ENCODE measurements at regions not wholly inside any gene's neighbourhood (a gene's known extent, or its start where the extent isn't known, plus 50 kb on each side); places are given as distances from the start of the nearest gene placed in this dataset.
A peak's percentile ranks its signal among the peaks of the same experiment; 100 is the strongest.

- TF ChIP-seq CTCF (IDR thresholded peaks at IDR 0.05; ENCODE audit: low read depth, low read length, missing control alignments), result no peak
- no peak overlapping the region for H3K27ac ChIP-seq
- H3K4me3 ChIP-seq (ENCODE audit: low read depth, low read length), result no peak overlapping the region
- no peak for DNase-seq
- H3K36me3 ChIP-seq (replicated peaks), result no peaks in the 10 kb centered on the region
- no peaks in the 10 kb centered on the region for H3K27me3 ChIP-seq (replicated peaks)
- in situ Hi-C loops (cut with HindIII; ENCODE audit: low pct_ligation_motif_present, low sequenced_read_pairs), result no loop called here
Observed at GRCh38 chr9:75599126-75599525, 291.3 kb upstream of the PCSK5 start.

- TF ChIP-seq CTCF (IDR thresholded peaks at IDR 0.05; ENCODE audit: low read depth, low read length, missing control alignments), result no peak
- DNase-seq, result peak; percentile 2
- Histone ChIP-seq H3K27ac (no peak overlapping the region), H3K4me3 (ENCODE audit: low read depth, low read length) (no peak overlapping the region), H3K27me3 (replicated peaks) (no peaks in the 10 kb centered on the region), H3K36me3 (replicated peaks) (no peaks in the 10 kb centered on the region)
- in situ Hi-C loops (cut with HindIII; ENCODE audit: low pct_ligation_motif_present, low sequenced_read_pairs), result no loop called here
Observed at GRCh38 chr9:75601280-75601679, 289.2 kb upstream of the PCSK5 start.

GRCh38 chr9:75602060-75602459 lies 288.4 kb upstream of the PCSK5 start:
- no peaks in the 10 kb centered on the region for H3K27me3 ChIP-seq (replicated peaks)
- H3K4me3 ChIP-seq (ENCODE audit: low read depth, low read length), result no peak overlapping the region
- no peaks in the 10 kb centered on the region for H3K36me3 ChIP-seq (replicated peaks)
- no peak for DNase-seq
- in situ Hi-C loops (cut with HindIII; ENCODE audit: low pct_ligation_motif_present, low sequenced_read_pairs), result no loop called here
- H3K27ac ChIP-seq, result no peak overlapping the region
- no peak for TF ChIP-seq CTCF (IDR thresholded peaks at IDR 0.05; ENCODE audit: low read depth, low read length, missing control alignments)

- in situ Hi-C loops (cut with HindIII; ENCODE audit: low pct_ligation_motif_present, low sequenced_read_pairs), result no loop called here
- no peak for TF ChIP-seq CTCF (IDR thresholded peaks at IDR 0.05; ENCODE audit: low read depth, low read length, missing control alignments)
- no peak overlapping the region for H3K4me3 ChIP-seq (ENCODE audit: low read depth, low read length)
- no peaks in the 10 kb centered on the region for H3K36me3 ChIP-seq (replicated peaks)
- no peak for DNase-seq
- no peaks in the 10 kb centered on the region for H3K27me3 ChIP-seq (replicated peaks)
- H3K27ac ChIP-seq, result no peak overlapping the region
Observed at GRCh38 chr9:75604661-75605060, 285.8 kb upstream of the PCSK5 start.

- no peak overlapping the region for H3K27ac ChIP-seq
- in situ Hi-C loops (cut with HindIII; ENCODE audit: low pct_ligation_motif_present, low sequenced_read_pairs), result no loop called here
- H3K4me3 ChIP-seq (ENCODE audit: low read depth, low read length), result no peak overlapping the region
- no peaks in the 10 kb centered on the region for H3K36me3 ChIP-seq (replicated peaks)
- DNase-seq, result no peak
- TF ChIP-seq CTCF (IDR thresholded peaks at IDR 0.05; ENCODE audit: low read depth, low read length, missing control alignments), result no peak
- H3K27me3 ChIP-seq (replicated peaks), result no peaks in the 10 kb centered on the region
Observed at GRCh38 chr9:75607521-75607920, 283.0 kb upstream of the PCSK5 start.

GRCh38 chr9:75609401-75609800 lies 281.1 kb upstream of the PCSK5 start:
- no peak for TF ChIP-seq CTCF (IDR thresholded peaks at IDR 0.05; ENCODE audit: low read depth, low read length, missing control alignments)
- H3K4me3 ChIP-seq (ENCODE audit: low read depth, low read length), result no peak overlapping the region
- H3K27ac ChIP-seq, result no peak overlapping the region
- in situ Hi-C loops (cut with HindIII; ENCODE audit: low pct_ligation_motif_present, low sequenced_read_pairs), result no loop called here
- no peaks in the 10 kb centered on the region for H3K27me3 ChIP-seq (replicated peaks)
- no peaks in the 10 kb centered on the region for H3K36me3 ChIP-seq (replicated peaks)
- no peak for DNase-seq

All from brain microvascular endothelial cell (primary cell).